ENCODE measurements at regions not wholly inside any gene's neighbourhood (a gene's known extent, or its start where the extent isn't known, plus 50 kb on each side); places are given as distances from the start of the nearest gene placed in this dataset.

GRCh38 chr1:69425871-69426270 lies 141.9 kb upstream of the LRRC7 start:
- TF ChIP-seq, protein P1, sequence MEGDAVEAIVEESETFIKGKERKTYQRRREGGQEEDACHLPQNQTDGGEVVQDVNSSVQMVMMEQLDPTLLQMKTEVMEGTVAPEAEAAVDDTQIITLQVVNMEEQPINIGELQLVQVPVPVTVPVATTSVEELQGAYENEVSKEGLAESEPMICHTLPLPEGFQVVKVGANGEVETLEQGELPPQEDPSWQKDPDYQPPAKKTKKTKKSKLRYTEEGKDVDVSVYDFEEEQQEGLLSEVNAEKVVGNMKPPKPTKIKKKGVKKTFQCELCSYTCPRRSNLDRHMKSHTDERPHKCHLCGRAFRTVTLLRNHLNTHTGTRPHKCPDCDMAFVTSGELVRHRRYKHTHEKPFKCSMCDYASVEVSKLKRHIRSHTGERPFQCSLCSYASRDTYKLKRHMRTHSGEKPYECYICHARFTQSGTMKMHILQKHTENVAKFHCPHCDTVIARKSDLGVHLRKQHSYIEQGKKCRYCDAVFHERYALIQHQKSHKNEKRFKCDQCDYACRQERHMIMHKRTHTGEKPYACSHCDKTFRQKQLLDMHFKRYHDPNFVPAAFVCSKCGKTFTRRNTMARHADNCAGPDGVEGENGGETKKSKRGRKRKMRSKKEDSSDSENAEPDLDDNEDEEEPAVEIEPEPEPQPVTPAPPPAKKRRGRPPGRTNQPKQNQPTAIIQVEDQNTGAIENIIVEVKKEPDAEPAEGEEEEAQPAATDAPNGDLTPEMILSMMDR (IDR thresholded peaks at IDR 0.05), result no peak
- TF ChIP-seq, protein P2, sequence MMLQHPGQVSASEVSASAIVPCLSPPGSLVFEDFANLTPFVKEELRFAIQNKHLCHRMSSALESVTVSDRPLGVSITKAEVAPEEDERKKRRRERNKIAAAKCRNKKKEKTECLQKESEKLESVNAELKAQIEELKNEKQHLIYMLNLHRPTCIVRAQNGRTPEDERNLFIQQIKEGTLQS (CRISPR knock-in tag; conservative IDR thresholded peaks at IDR 0.05), result no peak
- TF ChIP-seq TCF7 (CRISPR knock-in tag; IDR thresholded peaks at IDR 0.05; ENCODE audit: low read depth), result no peak
- TF ChIP-seq, protein P3, sequence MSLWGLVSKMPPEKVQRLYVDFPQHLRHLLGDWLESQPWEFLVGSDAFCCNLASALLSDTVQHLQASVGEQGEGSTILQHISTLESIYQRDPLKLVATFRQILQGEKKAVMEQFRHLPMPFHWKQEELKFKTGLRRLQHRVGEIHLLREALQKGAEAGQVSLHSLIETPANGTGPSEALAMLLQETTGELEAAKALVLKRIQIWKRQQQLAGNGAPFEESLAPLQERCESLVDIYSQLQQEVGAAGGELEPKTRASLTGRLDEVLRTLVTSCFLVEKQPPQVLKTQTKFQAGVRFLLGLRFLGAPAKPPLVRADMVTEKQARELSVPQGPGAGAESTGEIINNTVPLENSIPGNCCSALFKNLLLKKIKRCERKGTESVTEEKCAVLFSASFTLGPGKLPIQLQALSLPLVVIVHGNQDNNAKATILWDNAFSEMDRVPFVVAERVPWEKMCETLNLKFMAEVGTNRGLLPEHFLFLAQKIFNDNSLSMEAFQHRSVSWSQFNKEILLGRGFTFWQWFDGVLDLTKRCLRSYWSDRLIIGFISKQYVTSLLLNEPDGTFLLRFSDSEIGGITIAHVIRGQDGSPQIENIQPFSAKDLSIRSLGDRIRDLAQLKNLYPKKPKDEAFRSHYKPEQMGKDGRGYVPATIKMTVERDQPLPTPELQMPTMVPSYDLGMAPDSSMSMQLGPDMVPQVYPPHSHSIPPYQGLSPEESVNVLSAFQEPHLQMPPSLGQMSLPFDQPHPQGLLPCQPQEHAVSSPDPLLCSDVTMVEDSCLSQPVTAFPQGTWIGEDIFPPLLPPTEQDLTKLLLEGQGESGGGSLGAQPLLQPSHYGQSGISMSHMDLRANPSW (CRISPR knock-in tag; conservative IDR thresholded peaks at IDR 0.05; ENCODE audit: low read depth), result no peak

Data from WTC11 (cell line).